ENCODE measurements at regions not wholly inside any gene's neighbourhood (a gene's known extent, or its start where the extent isn't known, plus 50 kb on each side); places are given as distances from the start of the nearest gene placed in this dataset.

DNA sequence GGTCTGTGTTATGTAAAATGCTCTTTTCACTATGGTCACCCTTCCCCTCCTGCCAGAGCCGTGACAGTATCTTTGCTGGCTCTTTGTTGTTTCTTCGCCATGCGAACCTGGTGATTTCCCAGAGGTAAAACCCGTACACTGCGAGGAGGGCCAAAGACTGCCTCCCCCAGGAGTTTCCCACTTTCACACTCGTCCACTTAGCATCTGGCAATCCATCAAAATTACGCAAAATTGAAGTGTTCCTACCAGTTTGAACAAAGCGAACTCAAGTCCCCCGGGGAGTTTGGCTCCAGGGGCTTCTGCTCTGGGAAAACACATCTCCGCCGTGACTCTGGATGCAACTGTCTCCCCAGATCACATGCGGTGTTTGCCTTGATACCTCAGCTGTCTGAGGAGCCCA lies 239.9 kb downstream of the FAM43A start:
- 92% methylated on average over 12 of the region's 12 CpGs for WGBS
- Histone ChIP-seq H3K9me3 (ENCODE audit: control insufficient read depth in 2 of 2, insufficient read depth in 1 of 2, low read length in 1 of 2) (no peaks in the 10 kb centered on the region), H3K27me3 (ENCODE audit: control insufficient read depth in 2 of 2, insufficient read depth in 1 of 2, low read length in 1 of 2) (no peaks in the 10 kb centered on the region), H3K36me3 (ENCODE audit: control insufficient read depth in 2 of 2, insufficient read depth in 2 of 2, low read length in 1 of 2) (no peaks in the 10 kb centered on the region), H3K4me3 (ENCODE audit: low read length in 2 of 2) (no peak overlapping the region), H3K4me1 (ENCODE audit: control insufficient read depth in 2 of 2, insufficient read depth in 2 of 2, low read length in 2 of 2) (no peaks in the 10 kb centered on the region), H3K27ac (ENCODE audit: low read depth in 1 of 2, low read length in 1 of 2) (no peak overlapping the region)
- no peak for DNase-seq (ENCODE audit: low read depth in 6 of 9, low spot score in 9 of 9)

DNA sequence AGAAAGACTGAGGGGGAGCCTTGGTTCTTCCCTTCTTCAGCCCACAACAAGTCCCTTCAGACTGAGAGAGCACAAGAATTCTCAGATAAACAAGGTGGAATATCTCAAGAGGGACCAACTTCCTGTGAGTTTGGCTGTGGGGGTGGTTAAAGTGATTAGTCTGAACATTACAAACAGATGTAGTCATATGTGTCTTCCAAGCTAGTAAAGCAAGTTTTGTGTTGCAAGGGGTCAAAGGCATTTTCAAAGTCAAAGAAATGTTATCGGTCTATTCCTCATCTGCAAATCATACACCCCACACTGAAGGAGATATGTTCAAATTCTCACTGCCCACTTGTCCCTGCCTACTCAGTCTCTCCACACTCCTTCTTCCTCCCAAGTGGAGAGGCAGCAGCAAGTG lies 242.5 kb downstream of the FAM43A start:
- no peaks in the 10 kb centered on the region for H3K36me3 ChIP-seq (ENCODE audit: control insufficient read depth in 2 of 2, insufficient read depth in 2 of 2, low read length in 1 of 2)
- no peak overlapping the region for H3K4me3 ChIP-seq (ENCODE audit: low read length in 2 of 2)
- H3K27me3 ChIP-seq (ENCODE audit: control insufficient read depth in 2 of 2, insufficient read depth in 1 of 2, low read length in 1 of 2) = no peaks in the 10 kb centered on the region
- no peak for DNase-seq (ENCODE audit: low read depth in 6 of 9, low spot score in 9 of 9)
- no peak overlapping the region for H3K27ac ChIP-seq (ENCODE audit: low read depth in 1 of 2, low read length in 1 of 2)
- no peaks in the 10 kb centered on the region for H3K4me1 ChIP-seq (ENCODE audit: control insufficient read depth in 2 of 2, insufficient read depth in 2 of 2, low read length in 2 of 2)
- WGBS = 0% methylated on average over 1 of the region's 1 CpG
- peaks cover 0 to 3% of the 10 kb centered on the region in 2 donors for H3K9me3 ChIP-seq (ENCODE audit: control insufficient read depth in 2 of 2, insufficient read depth in 1 of 2, low read length in 1 of 2)

DNA sequence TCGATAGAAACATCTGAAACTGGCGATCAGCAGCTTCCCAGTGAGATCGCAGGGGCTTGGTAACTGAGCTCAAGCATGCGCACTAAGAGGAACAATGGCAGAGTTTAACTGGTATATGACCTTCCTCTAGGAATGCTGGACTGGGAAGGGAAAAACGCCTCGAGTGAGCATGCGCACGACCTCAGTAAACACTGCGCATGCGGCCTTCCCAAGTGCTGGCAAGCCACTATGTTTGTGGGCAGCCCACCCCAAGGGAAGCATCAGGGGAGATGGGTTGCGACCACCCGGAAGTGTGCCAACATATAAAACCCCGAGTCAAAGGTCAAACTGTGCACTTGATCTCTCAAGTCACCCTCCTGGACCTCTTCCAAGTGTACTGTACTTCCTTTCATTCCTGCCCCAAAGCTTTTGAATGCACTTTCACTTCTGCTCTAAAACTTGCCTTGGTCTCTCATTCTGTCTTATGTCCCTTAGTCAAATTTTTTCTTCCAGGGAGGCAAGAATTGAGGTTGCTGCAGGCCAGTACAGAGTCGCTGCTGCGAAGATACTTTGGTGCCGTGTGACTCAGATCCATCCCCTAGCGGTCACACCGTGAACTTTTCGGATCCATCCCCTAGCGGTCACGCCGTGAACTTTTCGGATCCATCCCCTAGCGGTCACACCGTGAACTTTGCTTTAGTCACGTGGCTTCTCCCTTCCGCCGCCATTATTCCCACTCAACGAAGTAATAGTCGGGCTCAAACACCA lies 243.3 kb downstream of the FAM43A start:
- no peaks in the 10 kb centered on the region for H3K27me3 ChIP-seq (ENCODE audit: control insufficient read depth in 2 of 2, insufficient read depth in 1 of 2, low read length in 1 of 2)
- peaks cover 0 to 5% of the 10 kb centered on the region in 2 donors for H3K9me3 ChIP-seq (ENCODE audit: control insufficient read depth in 2 of 2, insufficient read depth in 1 of 2, low read length in 1 of 2)
- WGBS = 87% methylated on average over 30 of the region's 30 CpGs
- no peaks in the 10 kb centered on the region for H3K4me1 ChIP-seq (ENCODE audit: control insufficient read depth in 2 of 2, insufficient read depth in 2 of 2, low read length in 2 of 2)
- no peak for DNase-seq (ENCODE audit: low read depth in 6 of 9, low spot score in 9 of 9)
- H3K4me3 ChIP-seq (ENCODE audit: low read length in 2 of 2) = no peak overlapping the region
- no peak overlapping the region for H3K27ac ChIP-seq (ENCODE audit: low read depth in 1 of 2, low read length in 1 of 2)
- no peaks in the 10 kb centered on the region for H3K36me3 ChIP-seq (ENCODE audit: control insufficient read depth in 2 of 2, insufficient read depth in 2 of 2, low read length in 1 of 2)

- no peak for DNase-seq (ENCODE audit: low read depth in 6 of 9, low spot score in 9 of 9)
- H3K36me3 ChIP-seq (ENCODE audit: control insufficient read depth in 2 of 2, insufficient read depth in 2 of 2, low read length in 1 of 2) = no peaks in the 10 kb centered on the region
- no peaks in the 10 kb centered on the region for H3K4me1 ChIP-seq (ENCODE audit: control insufficient read depth in 2 of 2, insufficient read depth in 2 of 2, low read length in 2 of 2)
- H3K27ac ChIP-seq (ENCODE audit: low read depth in 1 of 2, low read length in 1 of 2) = no peak overlapping the region
- H3K9me3 ChIP-seq (ENCODE audit: control insufficient read depth in 2 of 2, insufficient read depth in 1 of 2, low read length in 1 of 2) = peaks cover 0 to 5% of the 10 kb centered on the region in 2 donors
- H3K27me3 ChIP-seq (ENCODE audit: control insufficient read depth in 2 of 2, insufficient read depth in 1 of 2, low read length in 1 of 2) = no peaks in the 10 kb centered on the region
- 98% methylated on average over 1 of the region's 1 CpG for WGBS
- no peak overlapping the region for H3K4me3 ChIP-seq (ENCODE audit: low read length in 2 of 2)
Measured at GRCh38 chr3:194929578-194929960, 243.9 kb downstream of the FAM43A start.

- Histone ChIP-seq H3K4me3 (ENCODE audit: low read length in 2 of 2) (no peak overlapping the region), H3K36me3 (ENCODE audit: control insufficient read depth in 2 of 2, insufficient read depth in 2 of 2, low read length in 1 of 2) (no peaks in the 10 kb centered on the region), H3K9me3 (ENCODE audit: control insufficient read depth in 2 of 2, insufficient read depth in 1 of 2, low read length in 1 of 2) (peaks cover 0 to 5% of the 10 kb centered on the region in 2 donors), H3K27me3 (ENCODE audit: control insufficient read depth in 2 of 2, insufficient read depth in 1 of 2, low read length in 1 of 2) (no peaks in the 10 kb centered on the region), H3K4me1 (ENCODE audit: control insufficient read depth in 2 of 2, insufficient read depth in 2 of 2, low read length in 2 of 2) (no peaks in the 10 kb centered on the region), H3K27ac (ENCODE audit: low read depth in 1 of 2, low read length in 1 of 2) (no peak overlapping the region)
- DNase-seq (ENCODE audit: low read depth in 6 of 9, low spot score in 9 of 9) = no peak
- 92% methylated on average over 9 of the region's 9 CpGs for WGBS
Measured at GRCh38 chr3:194930377-194931204, 244.9 kb downstream of the FAM43A start.

DNA sequence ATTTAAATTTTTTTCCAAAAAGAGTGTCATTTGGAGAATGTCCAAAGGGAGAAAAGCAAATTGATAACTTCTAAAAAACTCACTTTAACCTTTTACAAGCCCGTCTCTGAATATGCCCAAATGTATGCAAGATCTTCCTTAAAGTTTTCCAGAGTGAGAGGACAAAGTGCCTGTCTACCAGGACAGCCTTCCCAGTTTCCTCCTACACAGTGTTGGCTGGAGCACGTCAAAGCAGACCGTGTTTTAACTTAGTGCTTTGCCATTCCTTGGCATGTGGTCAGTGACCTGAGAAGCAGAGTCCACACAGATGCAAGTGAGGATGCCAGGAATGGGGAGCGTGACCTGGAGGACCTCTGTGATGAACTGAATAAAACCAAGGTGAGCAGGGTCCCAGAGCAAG lies 245.7 kb downstream of the FAM43A start:
- H3K27ac ChIP-seq (ENCODE audit: low read depth in 1 of 2, low read length in 1 of 2) = no peak overlapping the region
- peaks cover 0 to 5% of the 10 kb centered on the region in 2 donors for H3K9me3 ChIP-seq (ENCODE audit: control insufficient read depth in 2 of 2, insufficient read depth in 1 of 2, low read length in 1 of 2)

DNA sequence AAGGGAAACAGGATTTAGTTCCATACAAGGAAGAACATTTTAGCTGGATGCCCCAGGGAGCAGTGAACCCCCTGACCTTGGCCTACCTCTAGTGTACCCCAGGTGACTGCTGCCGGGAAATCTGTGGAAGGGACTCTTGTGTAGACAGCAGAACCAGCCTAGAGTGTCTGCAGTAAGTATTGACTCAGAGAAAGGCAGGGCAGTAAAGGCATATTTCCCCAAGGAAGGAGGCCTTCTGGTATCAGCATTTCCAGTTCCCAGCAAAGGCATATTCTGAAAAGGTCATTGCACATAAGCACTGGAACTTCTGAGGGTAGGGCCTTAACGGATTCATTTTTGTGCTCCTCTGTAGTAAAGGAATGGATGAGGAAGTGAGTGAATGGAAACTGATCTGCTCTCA lies 246.2 kb downstream of the FAM43A start:
- peaks cover 0 to 5% of the 10 kb centered on the region in 2 donors for H3K9me3 ChIP-seq (ENCODE audit: control insufficient read depth in 2 of 2, insufficient read depth in 1 of 2, low read length in 1 of 2)
- DNase-seq (ENCODE audit: low read depth in 6 of 9, low spot score in 9 of 9) = no peak
- no peaks in the 10 kb centered on the region for H3K36me3 ChIP-seq (ENCODE audit: control insufficient read depth in 2 of 2, insufficient read depth in 2 of 2, low read length in 1 of 2)
- no peaks in the 10 kb centered on the region for H3K27me3 ChIP-seq (ENCODE audit: control insufficient read depth in 2 of 2, insufficient read depth in 1 of 2, low read length in 1 of 2)
- no peaks in the 10 kb centered on the region for H3K4me1 ChIP-seq (ENCODE audit: control insufficient read depth in 2 of 2, insufficient read depth in 2 of 2, low read length in 2 of 2)
- no peak overlapping the region for H3K27ac ChIP-seq (ENCODE audit: low read depth in 1 of 2, low read length in 1 of 2)
- H3K4me3 ChIP-seq (ENCODE audit: low read length in 2 of 2) = no peak overlapping the region
- WGBS = 95% methylated on average over 2 of the region's 2 CpGs

More for the DNA sequence above, 245.7 kb downstream of the FAM43A start:
- WGBS = 94% methylated on average over 4 of the region's 4 CpGs
- no peaks in the 10 kb centered on the region for H3K4me1 ChIP-seq (ENCODE audit: control insufficient read depth in 2 of 2, insufficient read depth in 2 of 2, low read length in 2 of 2)
- no peak for DNase-seq (ENCODE audit: low read depth in 6 of 9, low spot score in 9 of 9)
- no peaks in the 10 kb centered on the region for H3K27me3 ChIP-seq (ENCODE audit: control insufficient read depth in 2 of 2, insufficient read depth in 1 of 2, low read length in 1 of 2)
- no peak overlapping the region for H3K4me3 ChIP-seq (ENCODE audit: low read length in 2 of 2)
- H3K36me3 ChIP-seq (ENCODE audit: control insufficient read depth in 2 of 2, insufficient read depth in 2 of 2, low read length in 1 of 2) = no peaks in the 10 kb centered on the region

DNA sequence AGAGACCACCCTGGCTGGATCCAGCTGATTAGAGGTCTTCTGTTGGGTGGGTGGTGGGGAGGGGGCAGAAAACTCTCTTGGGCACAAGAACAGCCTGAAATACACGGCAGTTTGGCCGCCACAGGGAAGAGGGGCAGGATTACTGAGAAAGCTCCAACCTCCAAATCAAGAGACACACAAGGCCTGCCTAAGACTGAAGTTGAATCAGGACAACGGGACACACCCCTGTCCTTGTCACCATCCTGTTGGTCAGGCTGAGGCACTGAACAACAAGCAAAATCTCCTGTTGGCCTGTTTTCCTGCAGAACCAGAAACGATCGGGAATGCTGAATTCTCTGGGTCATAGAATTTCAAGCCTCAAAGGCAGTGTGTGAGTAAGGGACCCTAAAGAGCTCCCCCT lies 247.8 kb downstream of the FAM43A start:
- no peaks in the 10 kb centered on the region for H3K27me3 ChIP-seq (ENCODE audit: control insufficient read depth in 2 of 2, insufficient read depth in 1 of 2, low read length in 1 of 2)
- no peaks in the 10 kb centered on the region for H3K4me1 ChIP-seq (ENCODE audit: control insufficient read depth in 2 of 2, insufficient read depth in 2 of 2, low read length in 2 of 2)
- no peak overlapping the region for H3K27ac ChIP-seq (ENCODE audit: low read depth in 1 of 2, low read length in 1 of 2)
- peaks cover 0 to 5% of the 10 kb centered on the region in 2 donors for H3K9me3 ChIP-seq (ENCODE audit: control insufficient read depth in 2 of 2, insufficient read depth in 1 of 2, low read length in 1 of 2)
- DNase-seq (ENCODE audit: low read depth in 6 of 9, low spot score in 9 of 9) = no peak
- no peak overlapping the region for H3K4me3 ChIP-seq (ENCODE audit: low read length in 2 of 2)
- no peaks in the 10 kb centered on the region for H3K36me3 ChIP-seq (ENCODE audit: control insufficient read depth in 2 of 2, insufficient read depth in 2 of 2, low read length in 1 of 2)
- WGBS = 96% methylated on average over 5 of the region's 5 CpGs

GRCh38 chr3:194935061-194935460 lies 249.4 kb downstream of the FAM43A start:
- no peak for DNase-seq (ENCODE audit: low read depth in 6 of 9, low spot score in 9 of 9)
- Histone ChIP-seq H3K36me3 (ENCODE audit: control insufficient read depth in 2 of 2, insufficient read depth in 2 of 2, low read length in 1 of 2) (no peaks in the 10 kb centered on the region), H3K9me3 (ENCODE audit: control insufficient read depth in 2 of 2, insufficient read depth in 1 of 2, low read length in 1 of 2) (peaks cover 0 to 5% of the 10 kb centered on the region in 2 donors), H3K27ac (ENCODE audit: low read depth in 1 of 2, low read length in 1 of 2) (no peak overlapping the region), H3K27me3 (ENCODE audit: control insufficient read depth in 2 of 2, insufficient read depth in 1 of 2, low read length in 1 of 2) (no peaks in the 10 kb centered on the region), H3K4me3 (ENCODE audit: low read length in 2 of 2) (no peak overlapping the region), H3K4me1 (ENCODE audit: control insufficient read depth in 2 of 2, insufficient read depth in 2 of 2, low read length in 2 of 2) (no peaks in the 10 kb centered on the region)
- WGBS = 94% methylated on average over 4 of the region's 4 CpGs

Data from thymus (tissue), 11 donors.